Fibroblast of villous mesenchyme (primary cell): ENCODE measurements at regions not wholly inside any gene's neighbourhood (a gene's known extent, or its start where the extent isn't known, plus 50 kb on each side); places are given as distances from the start of the nearest gene placed in this dataset.
A peak's percentile ranks its signal among the peaks of the same experiment; 100 is the strongest.

Source experiments
- DNase-seq: peaks from one replicate; pipeline ENCODE4 v3.0.0-alpha.2; 2010; ENCODE audit warnings: low read depth
- H3K4me3 ChIP-seq: 2 replicates; pipeline ENCODE4 v1.5.1; 2011; ENCODE audit warnings: low read depth, mild to moderate bottlenecking, low read length
- TF ChIP-seq, protein P1 (sequence below): IDR thresholded peaks from 2 replicates; pipeline ENCODE4 v1.5.1; 2012; ENCODE audit warnings: low read depth, mild to moderate bottlenecking, low read length; ENCODE audit not compliant: insufficient read depth

DNA sequence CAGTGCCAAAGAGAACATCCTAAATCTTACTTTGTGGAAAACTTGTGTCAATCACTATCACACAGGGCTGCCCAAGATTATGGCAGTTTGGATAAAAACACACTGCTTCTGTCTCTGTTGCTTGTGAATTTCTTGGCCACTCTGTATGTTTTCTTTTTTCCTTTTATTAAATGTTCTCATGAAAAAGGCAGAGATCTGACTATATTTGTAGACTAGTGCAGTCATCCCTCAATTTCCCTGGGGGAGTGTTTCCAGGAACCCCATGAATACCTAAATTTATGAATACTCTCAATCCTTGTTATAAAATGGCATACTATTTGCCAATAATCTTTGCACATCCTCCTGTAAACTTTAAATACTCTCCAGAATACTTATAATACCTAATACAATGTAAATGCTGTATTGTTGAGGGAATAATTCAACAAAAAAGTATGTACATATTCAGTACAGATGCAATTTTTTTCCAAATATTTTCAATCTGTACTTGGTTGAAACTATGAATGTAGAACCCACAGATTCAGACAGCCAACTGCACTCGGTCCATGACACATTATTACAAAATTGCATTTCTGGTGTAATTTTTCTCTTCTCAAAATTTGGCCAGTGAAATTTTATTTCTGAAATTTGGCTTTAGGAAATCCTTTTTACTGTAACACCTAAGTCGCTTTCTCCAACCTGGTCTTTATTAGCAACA is 391.9 kb upstream of the PRR16 start:
- TF ChIP-seq, protein P1, sequence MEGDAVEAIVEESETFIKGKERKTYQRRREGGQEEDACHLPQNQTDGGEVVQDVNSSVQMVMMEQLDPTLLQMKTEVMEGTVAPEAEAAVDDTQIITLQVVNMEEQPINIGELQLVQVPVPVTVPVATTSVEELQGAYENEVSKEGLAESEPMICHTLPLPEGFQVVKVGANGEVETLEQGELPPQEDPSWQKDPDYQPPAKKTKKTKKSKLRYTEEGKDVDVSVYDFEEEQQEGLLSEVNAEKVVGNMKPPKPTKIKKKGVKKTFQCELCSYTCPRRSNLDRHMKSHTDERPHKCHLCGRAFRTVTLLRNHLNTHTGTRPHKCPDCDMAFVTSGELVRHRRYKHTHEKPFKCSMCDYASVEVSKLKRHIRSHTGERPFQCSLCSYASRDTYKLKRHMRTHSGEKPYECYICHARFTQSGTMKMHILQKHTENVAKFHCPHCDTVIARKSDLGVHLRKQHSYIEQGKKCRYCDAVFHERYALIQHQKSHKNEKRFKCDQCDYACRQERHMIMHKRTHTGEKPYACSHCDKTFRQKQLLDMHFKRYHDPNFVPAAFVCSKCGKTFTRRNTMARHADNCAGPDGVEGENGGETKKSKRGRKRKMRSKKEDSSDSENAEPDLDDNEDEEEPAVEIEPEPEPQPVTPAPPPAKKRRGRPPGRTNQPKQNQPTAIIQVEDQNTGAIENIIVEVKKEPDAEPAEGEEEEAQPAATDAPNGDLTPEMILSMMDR, result no peak
- no peak for DNase-seq
- H3K4me3 ChIP-seq, result no peak overlapping the region

DNA sequence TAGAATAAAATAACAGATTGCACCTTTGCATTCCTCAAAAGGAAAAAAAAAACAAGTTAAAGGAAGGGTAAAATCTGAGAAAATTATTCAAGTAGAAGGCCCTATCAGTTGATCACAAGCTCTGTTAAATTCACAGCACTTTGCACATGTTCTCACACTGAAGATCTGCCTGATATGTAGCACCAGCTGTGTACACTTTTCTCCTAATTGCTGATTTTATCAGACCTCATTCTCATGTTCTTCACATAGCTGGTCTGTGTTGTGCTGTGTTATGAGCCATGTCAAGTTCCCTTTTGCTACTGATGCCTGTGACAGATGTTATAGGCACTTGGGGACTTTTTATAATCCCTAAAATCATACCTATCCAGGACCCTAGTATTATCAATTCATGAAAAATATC is 390.4 kb upstream of the PRR16 start:
- TF ChIP-seq, protein P1, result no peak
- no peak overlapping the region for H3K4me3 ChIP-seq
- no peak for DNase-seq

DNA sequence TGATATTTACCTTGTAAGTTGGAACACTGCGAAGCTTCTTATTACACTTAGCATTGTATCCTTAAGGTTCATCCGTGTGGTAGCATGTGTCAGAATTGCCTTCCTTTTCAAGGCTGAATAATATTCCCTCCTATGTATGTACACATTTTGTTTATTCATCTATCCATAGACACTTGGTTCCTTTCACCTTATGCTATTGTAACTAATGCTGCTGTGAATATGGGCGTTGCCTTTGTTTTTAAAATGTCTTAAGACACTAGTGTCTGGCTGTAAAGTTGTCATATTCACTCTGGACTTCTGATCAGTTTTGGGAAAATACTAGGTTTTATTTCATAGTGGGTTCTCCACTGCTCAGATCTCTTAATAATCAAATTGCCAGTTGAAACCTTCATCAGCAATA is 383.3 kb upstream of the PRR16 start:
- TF ChIP-seq, protein P1, result no peak
- H3K4me3 ChIP-seq, result no peak overlapping the region
- DNase-seq, result no peak

DNA sequence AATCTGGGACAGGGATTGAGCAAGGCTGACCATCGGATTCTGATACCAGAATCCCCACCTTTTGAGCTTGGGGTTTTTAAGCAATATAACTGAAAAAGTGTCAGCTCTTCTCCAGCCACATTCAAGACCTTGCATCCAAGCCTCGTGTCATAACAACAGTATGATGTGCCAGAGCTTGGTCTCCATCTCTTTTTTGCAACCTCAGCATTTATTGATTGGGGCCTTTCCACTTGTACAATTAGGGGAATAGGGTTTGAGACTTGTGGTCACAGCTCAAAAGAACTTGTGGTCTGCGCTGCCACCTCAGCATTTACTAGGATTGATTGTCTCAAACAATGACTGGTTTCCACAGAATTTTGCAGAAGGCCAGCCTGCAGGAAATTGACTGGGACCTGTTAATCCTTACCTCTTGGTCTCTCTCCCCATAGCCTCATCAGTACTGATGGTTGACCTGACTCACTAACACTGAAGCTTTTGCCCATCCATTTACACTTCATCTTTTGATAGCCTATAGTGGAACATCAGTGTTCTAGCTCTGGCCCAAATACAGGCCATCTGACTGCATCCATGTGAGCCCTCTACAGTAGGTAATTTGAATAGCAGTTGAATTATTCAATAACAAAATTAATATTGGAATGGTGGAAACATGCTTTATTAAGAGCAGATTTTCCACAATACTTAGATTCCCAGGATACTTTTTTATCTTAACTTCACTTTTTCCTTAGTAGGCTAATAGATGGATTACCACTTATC is 381.6 kb upstream of the PRR16 start:
- TF ChIP-seq, protein P1, result peak; percentile 17
- DNase-seq, result no peak
- no peak overlapping the region for H3K4me3 ChIP-seq

DNA sequence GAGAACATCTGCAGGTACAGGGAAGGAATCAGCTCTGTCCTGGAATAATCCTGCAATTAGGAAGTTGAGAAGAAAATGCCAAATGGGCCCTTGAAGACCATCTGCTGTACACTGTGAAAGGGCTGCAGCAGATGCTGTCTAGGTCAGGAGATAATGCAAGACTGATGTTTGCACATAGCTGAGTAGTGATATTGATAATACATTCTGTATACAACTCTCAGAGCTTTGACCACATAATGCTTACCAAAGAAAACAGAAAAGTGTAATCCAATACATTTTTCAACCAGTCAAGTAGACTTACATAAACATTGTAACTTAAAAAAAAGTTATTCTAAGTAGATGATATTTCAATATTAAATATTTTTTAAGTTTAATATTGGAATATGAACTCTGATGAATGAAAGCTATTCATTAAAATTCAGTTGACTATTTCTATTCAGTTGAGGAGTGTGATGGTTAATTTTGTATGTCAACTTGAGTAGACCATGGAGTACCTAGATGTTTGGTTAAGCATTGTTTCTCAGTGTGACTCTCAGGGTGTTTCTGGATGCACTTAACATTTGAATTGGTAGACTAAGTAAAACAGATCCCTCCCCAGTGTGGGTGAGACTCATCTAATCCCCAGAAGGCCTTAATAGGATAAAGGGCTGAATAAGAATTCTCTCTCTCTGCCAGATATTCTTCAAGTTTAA is 380.1 kb upstream of the PRR16 start:
- H3K4me3 ChIP-seq, result no peak overlapping the region
- no peak for DNase-seq
- TF ChIP-seq, protein P1, result no peak

DNA sequence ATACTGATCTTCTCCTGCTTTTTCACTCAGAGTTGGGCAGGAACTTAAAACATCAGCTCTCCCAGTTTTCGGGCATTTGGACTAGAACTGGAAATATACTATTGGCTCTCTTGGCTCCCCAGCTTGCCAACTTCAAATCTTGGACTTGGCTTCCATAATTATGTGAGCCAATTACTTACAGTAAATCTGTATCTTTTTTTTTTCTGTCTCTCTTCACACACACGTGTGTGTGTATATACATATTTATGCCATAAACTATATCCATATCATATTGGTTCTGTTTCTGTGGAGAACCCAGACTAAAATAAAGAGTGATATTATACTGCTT is 379.6 kb upstream of the PRR16 start:
- TF ChIP-seq, protein P1, result no peak
- no peak for DNase-seq
- no peak overlapping the region for H3K4me3 ChIP-seq
